AG04450 (cell line): ENCODE measurements at regions not wholly inside any gene's neighbourhood (a gene's known extent, or its start where the extent isn't known, plus 50 kb on each side); places are given as distances from the start of the nearest gene placed in this dataset.

Experiments
- CTCF ChIA-PET: fragments of 300-600, 350-600 bp; formaldehyde crosslinking; extraction: SDS; loops from one replicate; lab custom pipeline; 2022; ENCODE audit warnings: antibody characterized with exemption, inconsistent platforms; lab: Charles Lee
- POLR2A ChIA-PET: fragments of 350-600 bp; formaldehyde crosslinking; extraction: SDS; loops from one replicate; lab custom pipeline; 2021; ENCODE audit warnings: antibody characterized with exemption, inconsistent platforms; lab: Yijun Ruan, JAX
- DNase-seq: peaks from one replicate; pipeline ENCODE4 v3.0.0-alpha.2; 2011; ENCODE audit warnings: low read depth, low spot score
- H3K27ac ChIP-seq: one replicate; pipeline ENCODE4 v1.5.1; 2012; ENCODE audit warnings: low read depth, low read length, control low read depth
- H3K27me3 ChIP-seq: one replicate; pipeline ENCODE4 v1.6.0; 2012; ENCODE audit warnings: low read length; ENCODE audit not compliant: control insufficient read depth, insufficient read depth
- H3K4me3 ChIP-seq: 2 replicates; pipeline ENCODE4 v1.5.1; 2011; ENCODE audit warnings: mild to moderate bottlenecking, low read depth, low read length, control low read depth
- H3K9me3 ChIP-seq: 2 replicates; pipeline ENCODE4 v1.5.1; 2012; ENCODE audit warnings: low read length; ENCODE audit not compliant: control insufficient read depth, insufficient read depth
- TF ChIP-seq, protein P1 (sequence below): IDR thresholded peaks from 2 replicates; pipeline ENCODE4 v1.5.1; 2011; ENCODE audit warnings: low read depth, low read length, control low read depth, inconsistent platforms

DNA sequence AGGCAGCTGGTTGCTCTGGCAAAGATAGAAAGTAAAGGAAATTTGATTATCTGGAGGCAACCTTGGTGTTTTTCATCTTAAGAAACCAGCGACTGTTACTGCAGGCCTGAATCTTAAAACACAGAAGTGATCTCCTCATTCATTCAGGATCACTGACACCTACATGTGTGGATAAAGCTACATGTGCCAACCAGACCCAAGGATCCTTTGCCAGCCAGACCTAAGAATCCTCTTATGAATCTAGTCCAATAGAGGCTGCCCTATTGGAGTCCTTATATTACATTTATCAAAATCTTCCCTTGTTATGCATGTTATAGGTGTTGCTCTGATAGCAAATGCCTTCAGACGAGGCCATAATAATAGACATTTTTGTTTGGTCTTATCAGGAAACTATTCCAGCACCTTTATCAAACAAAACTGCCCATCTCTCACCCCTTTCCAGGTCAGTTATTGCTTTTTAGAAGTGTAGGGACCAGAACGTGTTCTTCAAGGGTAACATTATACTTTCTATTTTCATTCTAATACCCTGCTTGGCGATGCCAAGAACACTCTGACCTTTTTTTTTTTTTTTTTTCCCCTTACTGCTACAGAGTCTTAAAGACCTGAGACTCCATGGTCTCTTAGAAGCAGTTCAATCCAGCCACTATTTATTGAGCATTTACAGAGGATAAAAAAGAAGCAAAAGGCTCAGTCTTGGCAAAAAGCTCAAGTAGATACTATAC is 175.5 kb upstream of the PTBP2 start:
- TF ChIP-seq, protein P1, sequence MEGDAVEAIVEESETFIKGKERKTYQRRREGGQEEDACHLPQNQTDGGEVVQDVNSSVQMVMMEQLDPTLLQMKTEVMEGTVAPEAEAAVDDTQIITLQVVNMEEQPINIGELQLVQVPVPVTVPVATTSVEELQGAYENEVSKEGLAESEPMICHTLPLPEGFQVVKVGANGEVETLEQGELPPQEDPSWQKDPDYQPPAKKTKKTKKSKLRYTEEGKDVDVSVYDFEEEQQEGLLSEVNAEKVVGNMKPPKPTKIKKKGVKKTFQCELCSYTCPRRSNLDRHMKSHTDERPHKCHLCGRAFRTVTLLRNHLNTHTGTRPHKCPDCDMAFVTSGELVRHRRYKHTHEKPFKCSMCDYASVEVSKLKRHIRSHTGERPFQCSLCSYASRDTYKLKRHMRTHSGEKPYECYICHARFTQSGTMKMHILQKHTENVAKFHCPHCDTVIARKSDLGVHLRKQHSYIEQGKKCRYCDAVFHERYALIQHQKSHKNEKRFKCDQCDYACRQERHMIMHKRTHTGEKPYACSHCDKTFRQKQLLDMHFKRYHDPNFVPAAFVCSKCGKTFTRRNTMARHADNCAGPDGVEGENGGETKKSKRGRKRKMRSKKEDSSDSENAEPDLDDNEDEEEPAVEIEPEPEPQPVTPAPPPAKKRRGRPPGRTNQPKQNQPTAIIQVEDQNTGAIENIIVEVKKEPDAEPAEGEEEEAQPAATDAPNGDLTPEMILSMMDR: no peak
- CTCF ChIA-PET: interaction anchor here (0.6 kb wide), 1 partner anchor 1708 kb away, joined by 11 read pairs; no protein-coding TSS in a partner anchor
- POLR2A ChIA-PET: no interaction called here
- no peak overlapping the region for H3K27ac ChIP-seq
- no peaks in the 10 kb centered on the region for H3K9me3 ChIP-seq
- H3K4me3 ChIP-seq: no peak overlapping the region
- H3K27me3 ChIP-seq: peaks cover 2% of the 10 kb centered on the region
- no peak for DNase-seq

DNA sequence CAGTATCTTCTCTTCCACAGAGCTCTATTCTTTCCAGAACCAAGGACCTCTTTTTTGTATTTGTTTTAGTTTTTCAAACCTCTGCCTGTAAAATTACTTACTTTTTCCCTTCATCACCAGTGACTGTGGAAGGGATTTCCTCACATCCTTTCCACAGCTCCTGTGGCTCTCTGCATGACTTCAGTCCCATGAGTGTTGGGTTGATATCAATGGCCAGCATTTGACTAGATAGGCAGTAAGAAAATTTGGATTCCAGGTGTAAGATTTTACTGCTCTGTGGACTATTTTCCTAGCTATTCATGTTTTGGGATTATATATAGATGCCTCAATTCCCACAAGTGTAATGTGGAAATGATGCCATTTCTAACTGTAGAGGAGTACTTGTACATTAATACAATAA is 171.5 kb upstream of the PTBP2 start:
- peaks cover 2% of the 10 kb centered on the region for H3K27me3 ChIP-seq
- TF ChIP-seq, protein P1: no peak
- CTCF ChIA-PET: no interaction called here

DNA sequence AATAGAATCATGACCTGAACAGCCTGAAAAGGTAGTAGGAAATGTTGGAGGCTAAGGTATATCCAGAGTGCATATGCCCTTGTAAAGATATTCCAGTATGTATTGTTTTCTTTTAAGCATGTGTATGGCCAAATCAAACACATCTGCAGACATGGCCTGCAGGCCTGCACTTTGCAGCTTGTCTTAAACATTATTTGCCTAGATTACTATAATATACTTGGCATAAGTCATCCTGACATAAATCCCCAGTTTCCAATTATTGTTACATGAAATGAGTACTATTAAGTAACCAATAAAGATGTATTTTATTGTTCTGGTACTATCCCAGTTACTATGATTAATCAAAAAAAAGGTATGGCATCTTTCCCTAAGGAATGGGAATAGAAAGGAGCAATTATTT is 169.1 kb upstream of the PTBP2 start:
- TF ChIP-seq, protein P1: no peak
- Histone ChIP-seq H3K9me3 (no peaks in the 10 kb centered on the region), H3K4me3 (no peak overlapping the region), H3K27me3 (no peaks in the 10 kb centered on the region), H3K27ac (no peak overlapping the region)
- ChIA-PET POLR2A (no interaction called here), CTCF (no interaction called here)
- DNase-seq: no peak

More for the DNA sequence above, 171.5 kb upstream of the PTBP2 start:
- POLR2A ChIA-PET: no interaction called here
- Histone ChIP-seq H3K4me3 (no peak overlapping the region), H3K27ac (no peak overlapping the region), H3K9me3 (no peaks in the 10 kb centered on the region)
- no peak for DNase-seq

DNA sequence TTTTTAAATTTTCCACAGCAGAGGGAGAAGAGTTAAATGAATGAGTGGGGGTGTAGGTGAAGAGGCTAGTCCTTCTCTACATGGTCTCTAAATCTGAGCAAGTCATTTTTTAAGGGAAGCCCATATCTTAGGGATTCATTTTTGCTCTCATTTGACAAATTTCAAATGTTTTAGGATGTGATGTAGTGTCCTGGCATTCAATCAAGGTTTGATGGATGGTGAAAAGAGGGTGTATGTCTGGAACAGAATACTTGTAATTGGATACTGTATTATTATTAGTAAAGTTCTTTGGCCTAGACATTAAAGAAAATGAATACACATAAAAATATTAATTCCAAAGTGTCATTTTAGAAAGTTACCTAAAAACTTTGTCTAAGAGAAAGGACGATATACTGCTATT is 167.8 kb upstream of the PTBP2 start:
- no peak overlapping the region for H3K4me3 ChIP-seq
- ChIA-PET CTCF (no interaction called here), POLR2A (no interaction called here)
- DNase-seq: no peak
- H3K9me3 ChIP-seq: no peaks in the 10 kb centered on the region
- H3K27ac ChIP-seq: no peak overlapping the region
- TF ChIP-seq, protein P1: no peak
- H3K27me3 ChIP-seq: no peaks in the 10 kb centered on the region

DNA sequence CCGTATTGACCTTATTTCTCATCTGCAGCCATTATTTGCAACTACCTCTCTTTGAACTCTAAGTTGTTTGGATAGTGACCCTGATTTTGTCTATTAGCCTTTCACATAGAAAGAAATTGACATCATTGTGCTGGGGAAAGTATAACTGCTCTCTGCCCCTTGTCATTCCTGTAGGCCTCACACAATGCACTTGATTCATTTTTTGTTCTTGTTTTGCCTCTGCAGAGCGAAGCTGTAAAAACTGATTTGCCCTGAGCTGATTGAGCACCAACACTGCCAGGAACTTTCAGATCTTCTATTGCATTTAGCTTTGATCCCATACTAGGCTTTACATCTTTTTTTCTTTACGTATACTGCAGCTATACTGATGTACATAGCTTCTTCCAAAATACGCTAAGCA is 167.2 kb upstream of the PTBP2 start:
- Histone ChIP-seq H3K27me3 (no peaks in the 10 kb centered on the region), H3K27ac (no peak overlapping the region), H3K9me3 (no peaks in the 10 kb centered on the region), H3K4me3 (no peak overlapping the region)
- TF ChIP-seq, protein P1: no peak
- POLR2A ChIA-PET: interaction anchor here (0.7 kb wide), 1 partner anchor 33 kb away, joined by 9 read pairs; no protein-coding TSS in a partner anchor
- CTCF ChIA-PET: no interaction called here
- DNase-seq: no peak
